Renal pelvis (tissue), 1 donor: ENCODE measurements at regions not wholly inside any gene's neighbourhood (a gene's known extent, or its start where the extent isn't known, plus 50 kb on each side); places are given as distances from the start of the nearest gene placed in this dataset.

Source experiments
- DNase-seq: peaks from one replicate; pipeline ENCODE4 v3.0.0-alpha.2; 2013

DNA sequence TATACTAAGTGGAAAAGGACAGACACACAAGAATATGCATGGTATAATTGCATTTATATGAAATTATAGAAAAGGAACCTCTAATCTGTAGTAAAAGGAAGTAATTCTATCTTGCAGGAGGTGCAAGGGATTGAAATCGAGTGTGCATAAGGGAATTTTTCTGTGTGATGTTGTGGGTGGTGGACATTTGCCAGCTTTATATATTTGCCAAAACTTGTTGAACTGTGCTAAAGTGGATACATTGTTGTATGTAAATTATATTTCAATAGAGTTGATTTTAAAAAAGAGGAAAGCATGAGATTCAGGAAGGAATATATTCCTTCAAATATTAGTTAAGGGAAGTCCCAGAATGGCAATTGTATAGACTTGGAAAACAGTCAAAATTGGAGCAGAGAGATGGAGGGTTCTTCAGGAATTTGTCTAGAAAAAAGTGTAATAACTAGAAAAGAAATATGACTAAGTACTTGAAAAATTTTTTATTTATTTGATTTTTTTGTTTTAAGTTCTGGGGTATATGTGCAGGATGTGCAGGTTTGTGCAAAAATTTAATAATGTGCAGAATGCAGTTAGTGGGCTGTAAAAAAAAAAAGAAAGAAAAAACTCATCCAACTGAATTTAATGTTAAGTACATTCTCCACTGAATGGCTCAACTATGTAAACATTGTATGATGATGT, 96.1 kb downstream of the ARL4A start:
- DNase-seq: no peak

DNA sequence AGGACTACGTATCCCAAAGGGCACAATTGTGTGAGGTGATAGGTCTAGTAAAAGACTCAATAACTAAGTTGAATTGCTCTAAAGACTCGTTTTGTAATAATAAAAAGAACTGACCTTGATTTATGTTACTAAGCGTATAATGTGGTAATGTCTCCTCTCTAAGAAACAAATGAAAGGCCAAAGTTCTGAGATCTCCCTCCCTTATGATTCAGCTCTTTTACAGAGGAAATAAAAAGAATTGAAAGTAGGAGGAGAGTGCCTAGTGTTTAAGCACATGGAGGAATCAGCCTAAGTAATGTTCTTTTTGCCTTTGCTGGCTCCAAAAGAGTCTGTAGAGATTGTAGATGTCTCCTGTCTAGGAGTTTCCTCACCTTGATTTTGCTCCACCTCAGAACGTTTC, 98.0 kb downstream of the ARL4A start:
- DNase-seq: no peak

DNA sequence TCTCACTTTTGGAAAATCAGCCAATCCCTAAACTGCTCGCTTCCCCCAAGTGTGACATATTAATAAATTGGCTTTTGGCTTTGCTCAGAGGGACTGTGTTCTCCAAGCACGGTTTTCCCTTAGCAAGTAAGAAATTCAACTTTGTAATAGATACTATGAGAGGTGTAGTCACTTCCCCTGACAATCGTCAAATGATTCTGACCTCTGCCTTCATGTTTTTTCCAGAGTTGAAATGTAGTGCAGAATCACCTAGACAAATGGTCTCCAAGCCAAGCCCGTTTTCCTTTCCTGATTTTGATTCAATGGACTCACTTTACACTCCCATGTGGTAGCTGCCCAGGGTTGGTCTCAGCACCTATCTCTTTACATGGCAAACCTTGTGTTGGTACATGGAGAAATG, 99.1 kb downstream of the ARL4A start:
- no peak for DNase-seq

DNA sequence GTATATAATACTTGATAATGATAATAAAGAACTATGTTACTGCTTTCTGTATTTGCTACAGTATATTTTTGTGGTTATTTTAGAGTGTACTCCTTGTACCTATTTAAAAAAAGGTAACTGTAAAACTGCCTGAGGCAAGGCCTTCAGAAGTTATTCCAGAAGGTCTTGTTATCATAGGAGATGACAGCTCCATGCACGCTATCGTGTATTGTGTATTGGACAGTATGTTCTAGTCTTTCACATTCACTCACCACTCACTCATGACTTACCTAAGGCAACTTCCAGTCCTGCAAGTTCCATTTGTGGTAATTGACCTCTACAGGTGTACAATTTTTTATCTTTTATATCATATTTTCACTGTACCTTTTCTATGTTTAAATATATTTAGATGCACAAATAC, 100.7 kb downstream of the ARL4A start:
- DNase-seq: no peak

DNA sequence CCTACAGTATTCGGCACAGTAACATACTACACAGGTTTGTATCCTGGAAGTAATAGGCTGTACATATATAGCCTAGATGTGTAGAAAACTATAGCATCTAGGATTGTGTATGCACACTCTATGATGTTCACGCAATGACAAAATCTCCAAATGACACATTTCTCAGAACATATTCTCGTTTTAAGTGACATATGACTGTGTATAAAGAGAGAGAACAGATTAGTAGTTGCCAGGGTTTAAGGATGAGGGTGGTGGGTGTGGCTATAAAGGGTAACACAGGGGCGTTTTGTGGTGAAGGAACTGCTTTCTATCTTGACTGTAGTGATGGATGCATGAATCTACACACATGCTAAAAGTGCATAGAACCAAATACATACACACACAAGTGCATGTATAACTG, 101.2 kb downstream of the ARL4A start:
- DNase-seq: no peak

DNA sequence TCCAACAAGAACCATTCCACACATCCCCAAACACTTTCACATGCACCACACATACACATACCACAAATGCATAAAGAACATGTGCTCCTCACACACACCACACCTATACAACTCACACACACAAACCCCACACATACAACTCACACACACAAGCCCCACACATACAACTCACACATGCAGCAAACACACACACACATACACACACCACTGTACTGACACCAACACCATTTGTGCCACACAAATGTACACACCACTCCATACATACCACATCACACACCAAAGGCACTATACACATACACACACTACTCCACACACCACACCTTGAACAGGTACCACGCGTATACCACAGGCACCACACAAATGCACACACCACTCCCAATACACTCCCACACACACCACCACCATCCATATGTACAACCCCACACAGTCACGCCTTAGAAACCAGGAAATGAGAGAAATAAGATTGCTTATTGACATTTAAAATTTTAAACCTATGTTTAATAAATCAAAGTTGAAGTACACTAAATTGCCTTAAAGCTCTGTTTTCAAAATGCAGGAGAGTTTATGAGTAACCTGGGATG, 107.4 kb downstream of the ARL4A start:
- DNase-seq: no peak

DNA sequence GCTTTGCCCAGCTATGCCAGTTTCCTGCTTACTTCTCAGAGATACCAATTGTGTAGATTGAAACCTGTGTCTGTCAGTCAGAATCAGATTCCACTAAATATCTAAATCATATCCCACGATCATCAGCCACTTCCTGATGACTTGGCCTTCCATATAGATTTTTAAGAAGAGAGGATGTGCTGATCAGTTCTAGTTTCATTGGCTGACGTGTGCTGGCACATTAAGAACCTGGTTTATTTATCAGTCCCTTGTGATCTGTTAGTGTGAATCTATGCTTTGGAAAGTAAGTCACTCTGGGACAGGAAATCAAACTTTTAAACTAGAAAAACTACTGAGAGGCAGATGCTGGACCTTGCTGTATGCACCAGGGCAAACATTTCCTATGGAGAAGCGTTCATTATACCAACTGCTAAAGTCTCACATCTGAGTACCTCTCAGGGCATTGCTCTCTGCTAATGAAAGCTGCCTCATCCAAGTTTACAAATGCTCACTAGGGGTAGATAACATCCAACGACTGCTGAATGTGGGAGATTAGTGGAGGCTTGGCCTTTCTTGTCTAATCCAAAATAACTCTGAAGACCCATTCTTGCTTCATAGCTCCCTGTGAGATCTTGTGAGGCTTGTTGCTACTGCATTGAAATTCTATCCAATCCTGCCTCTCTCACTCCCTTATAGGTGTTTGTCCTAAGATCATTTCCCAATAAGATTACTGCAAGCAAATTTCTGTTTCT, 109.1 kb downstream of the ARL4A start:
- no peak for DNase-seq

DNA sequence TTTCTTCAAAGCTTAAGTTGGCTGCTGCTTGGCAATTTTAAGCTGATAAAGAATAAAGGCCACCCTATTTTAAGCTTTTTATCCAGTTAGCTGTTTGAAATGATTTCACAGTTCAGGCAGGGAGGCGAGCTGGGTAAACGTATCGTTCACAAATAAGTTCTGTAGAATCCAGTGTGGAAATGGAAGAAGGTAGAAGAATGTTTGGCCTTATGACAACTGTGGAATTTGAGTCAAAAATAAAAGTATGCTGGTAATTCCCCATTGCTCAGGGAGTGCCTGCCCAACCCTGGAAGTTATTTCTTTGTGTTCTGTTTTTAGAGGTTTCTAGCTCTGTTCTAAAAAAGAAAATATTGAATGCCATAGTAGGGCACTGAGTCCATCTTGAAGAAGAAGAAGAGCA, 113.1 kb downstream of the ARL4A start:
- DNase-seq: no peak

DNA sequence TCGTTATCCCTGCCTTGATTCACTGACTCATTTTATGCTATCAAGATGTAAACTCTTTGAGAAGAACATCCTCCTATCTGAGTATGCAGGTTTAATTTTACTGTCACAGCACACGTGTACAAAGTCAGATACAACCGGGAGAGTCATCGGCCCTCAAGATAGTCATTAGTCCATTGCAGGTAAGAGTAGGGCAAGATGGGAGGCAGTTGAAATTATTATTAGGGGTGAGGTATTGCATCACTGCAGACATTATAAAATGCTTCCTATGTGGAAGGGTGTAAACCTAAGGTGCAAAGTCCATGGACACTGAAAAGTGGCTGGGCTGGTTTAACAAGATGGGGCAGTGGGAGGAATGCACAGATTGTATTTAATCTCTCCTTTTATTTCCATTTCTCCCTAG, 113.7 kb downstream of the ARL4A start:
- DNase-seq: no peak

DNA sequence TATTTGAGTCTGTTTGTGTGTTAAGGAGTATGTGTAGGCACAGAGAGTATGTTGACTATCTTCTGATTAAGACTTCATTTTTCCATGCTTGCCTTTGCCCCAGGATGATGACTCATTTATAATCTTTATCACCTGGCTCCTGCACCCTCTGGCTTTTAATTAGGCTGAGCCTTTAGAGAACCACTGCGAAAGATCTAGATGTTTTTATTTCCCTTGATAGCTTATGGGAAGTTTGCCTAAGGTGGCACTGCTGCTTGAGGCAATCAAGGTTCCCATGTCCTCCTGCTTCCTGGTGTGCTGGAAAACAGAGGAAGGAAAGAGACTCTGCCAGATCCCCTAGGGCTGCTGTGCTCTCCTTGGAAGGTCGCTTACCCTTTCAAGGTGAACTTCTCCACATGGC, 114.6 kb downstream of the ARL4A start:
- no peak for DNase-seq

DNA sequence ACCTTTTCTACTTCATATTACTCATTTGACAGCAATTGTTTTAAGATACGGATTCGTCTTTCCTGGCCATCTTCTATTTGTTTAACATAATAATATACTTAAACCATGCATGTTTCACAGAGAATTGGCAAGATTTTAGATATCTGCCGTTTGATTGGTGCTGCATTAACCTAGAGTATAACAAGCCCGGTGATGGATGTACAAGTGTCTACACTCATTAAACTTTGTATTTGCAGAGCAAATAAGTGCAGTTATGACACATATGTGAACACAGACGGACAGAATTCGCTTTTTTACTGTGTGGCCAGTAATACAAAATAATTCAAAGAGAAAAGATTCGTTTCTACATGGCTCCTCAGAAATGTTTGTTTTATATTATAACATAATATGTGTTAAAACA, 116.1 kb downstream of the ARL4A start:
- DNase-seq: no peak

DNA sequence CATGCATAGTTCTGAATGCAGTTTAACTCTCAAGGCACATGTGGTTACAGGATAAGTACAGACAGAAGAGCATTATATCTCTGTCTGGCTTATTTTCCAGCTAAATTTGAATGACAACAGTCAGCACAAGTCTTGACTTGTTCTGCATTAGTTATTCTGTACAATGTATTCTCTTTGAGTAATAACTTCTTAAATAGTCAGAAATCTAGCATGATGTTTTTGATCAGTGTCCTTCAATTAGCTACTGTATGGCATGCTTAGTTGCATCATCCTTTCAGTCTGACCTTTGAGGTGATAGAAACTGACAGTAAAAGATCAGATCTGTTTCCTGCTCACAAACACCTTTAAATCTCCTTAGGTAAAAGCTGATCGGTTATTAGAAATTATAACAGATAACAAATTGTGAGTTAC, 118.1 kb downstream of the ARL4A start:
- DNase-seq: no peak

DNA sequence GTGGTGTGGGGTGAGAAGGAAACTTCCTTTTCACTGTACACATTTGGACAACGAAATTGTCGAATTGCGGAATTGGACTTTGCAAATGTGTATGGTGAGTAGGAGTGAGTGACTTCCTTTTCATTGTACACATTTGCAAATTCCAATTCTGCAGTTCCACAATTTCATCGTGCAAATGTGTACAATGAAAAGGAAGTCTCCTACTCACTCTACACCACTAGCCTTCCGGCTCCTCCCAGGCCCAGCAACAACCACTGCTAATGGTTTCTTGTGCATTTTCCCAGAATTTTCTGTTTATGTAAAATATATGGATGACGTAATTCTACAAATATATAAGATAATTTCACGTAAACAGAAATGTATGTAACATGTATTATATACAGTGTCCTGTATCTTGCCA, 118.5 kb downstream of the ARL4A start:
- no peak for DNase-seq

DNA sequence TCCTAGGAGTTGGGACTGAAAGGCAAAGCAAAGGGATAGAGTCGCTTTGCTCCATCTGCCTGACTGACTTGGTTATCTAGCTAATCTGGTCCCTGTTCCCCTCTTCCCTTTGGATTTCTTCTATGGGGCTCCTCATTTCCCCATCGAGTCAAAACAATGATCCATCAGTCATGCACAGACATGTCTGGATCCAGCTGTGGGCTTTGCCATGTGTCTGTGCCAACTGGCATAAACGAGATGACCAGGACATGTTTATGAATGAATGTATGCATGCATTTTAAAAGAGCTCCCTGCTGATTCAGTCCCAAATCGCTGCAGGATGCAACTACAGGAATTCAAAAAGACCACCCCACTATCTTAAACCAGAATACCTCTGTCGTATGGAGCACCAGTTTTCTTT, 122.0 kb downstream of the ARL4A start:
- no peak for DNase-seq

DNA sequence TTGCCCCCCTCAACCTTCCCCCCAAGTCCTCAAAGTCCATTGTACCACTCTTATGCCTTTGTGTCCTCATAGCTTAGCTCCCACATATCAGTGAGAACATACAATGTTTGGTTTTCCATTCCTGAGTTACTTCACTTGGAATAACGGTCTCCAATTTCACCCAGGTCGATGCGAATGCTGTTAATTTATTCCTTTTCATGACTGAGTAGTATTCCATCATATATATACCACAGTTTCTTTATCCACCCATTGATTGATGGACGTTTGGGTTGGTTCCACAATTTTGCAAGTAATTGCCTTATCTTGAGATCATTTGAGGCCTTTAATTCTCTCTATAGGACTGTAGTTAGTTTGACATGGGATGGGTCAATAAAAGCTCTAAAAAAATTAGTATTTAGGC, 124.7 kb downstream of the ARL4A start:
- no peak for DNase-seq

DNA sequence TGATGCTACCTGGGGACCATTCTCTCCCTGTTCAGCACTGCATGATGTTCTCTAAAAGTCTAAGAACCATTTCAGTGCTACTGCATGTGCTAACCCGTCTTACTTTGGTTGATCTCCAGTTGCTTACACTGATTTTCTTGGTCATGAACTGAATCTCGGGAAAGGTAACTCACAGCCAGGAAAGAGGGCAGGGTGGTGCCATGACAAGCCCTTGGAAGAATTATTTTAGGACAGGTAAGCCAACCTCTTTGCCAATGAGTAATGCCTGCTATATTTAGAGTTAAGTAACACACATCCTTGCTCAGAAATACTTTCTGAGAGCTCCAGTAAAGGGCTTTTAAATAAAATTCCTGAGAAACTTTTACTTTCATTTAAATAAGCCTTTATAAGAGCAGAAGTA, 126.7 kb downstream of the ARL4A start:
- DNase-seq: no peak

DNA sequence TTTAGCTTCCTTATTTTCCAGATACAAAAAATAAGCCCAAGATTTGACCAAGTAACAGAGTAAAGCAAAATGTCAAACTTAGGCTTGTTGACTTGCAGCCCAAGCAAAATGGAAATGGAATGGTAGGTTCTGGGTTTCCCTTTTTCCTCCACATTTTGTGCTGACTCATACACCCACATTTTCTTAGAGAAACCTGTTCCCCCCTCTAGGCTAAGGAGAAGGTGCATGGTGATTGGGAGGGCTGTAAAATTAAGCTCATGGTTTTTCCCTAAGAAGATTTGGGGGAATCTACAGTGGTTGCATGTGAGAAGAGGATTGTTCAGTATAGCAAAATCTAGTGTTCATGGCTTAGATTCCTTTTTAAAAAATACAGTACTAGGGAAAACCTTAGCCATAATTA, 127.4 kb downstream of the ARL4A start:
- DNase-seq: no peak

DNA sequence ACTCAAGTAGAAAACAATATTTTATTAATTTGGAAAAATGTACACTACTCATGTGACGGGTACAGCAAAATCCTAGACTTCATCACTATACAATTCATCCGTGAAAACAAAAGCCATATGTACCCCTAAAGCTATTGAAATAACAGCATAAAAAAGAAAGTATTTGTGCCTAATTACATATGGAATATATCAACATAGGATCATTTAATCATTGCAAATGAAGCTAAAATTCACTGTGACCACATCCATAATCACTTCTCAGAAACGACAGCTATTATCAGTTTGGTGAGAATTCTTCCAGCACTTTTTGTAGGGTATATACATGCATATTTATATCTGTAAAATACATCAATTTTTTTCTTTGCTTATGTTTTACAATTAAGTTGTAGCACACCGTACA, 128.0 kb downstream of the ARL4A start:
- DNase-seq: no peak

DNA sequence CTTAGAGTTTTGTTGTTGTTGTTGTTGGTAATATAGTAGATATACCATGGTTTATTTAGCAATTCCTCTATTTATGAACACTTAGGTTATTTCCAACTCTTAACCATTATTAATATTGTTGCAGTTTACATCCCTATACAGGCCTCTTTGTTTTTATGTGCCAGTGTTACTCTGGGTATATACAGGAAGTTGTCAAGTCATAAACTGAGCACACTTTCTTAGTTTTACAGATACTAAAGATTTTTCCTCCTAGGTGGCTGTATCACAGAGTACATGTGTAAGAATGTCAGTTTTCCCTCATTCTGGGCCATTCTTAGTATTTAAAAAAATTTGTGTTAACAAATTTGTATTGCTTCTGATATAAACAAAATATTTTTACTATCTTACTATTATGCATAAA, 128.4 kb downstream of the ARL4A start:
- no peak for DNase-seq

DNA sequence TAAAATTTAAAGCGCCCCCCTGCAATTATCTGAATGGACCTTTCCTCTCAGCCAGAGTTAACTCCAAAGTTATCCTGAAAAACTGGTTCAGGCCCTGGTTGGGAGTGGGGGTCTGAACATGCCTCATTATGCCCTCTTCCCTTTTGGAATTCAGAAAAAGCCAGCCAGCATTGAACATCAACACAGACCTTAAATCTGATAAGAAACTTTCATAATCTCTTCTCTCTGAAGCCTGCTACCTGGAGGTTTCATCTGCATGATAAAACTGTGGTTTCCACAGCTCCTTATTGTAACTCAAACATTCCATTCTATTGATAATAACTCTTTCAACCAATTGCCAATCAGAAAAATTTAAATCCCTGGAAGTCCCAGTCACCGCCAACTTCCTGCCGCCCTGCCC, 133.3 kb downstream of the ARL4A start:
- DNase-seq: no peak

DNA sequence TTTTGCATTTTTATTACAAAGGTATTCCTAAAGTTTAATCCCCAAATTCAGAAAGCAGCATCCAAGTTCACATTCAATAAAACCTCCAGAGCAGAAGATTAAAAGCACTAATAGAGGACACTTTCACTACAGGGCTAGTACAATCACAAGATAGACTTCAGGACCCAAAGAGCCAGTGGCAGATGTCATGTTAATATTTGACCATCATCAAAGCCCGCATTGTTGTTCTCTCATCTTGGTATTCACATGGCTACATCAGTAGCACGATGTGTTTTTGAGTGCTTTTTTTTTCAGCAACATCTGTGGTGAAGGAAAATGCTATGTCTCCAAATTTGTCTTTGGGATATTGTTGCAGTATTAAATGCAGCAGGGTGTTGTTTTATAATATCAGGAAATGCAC, 134.3 kb downstream of the ARL4A start:
- DNase-seq: no peak

DNA sequence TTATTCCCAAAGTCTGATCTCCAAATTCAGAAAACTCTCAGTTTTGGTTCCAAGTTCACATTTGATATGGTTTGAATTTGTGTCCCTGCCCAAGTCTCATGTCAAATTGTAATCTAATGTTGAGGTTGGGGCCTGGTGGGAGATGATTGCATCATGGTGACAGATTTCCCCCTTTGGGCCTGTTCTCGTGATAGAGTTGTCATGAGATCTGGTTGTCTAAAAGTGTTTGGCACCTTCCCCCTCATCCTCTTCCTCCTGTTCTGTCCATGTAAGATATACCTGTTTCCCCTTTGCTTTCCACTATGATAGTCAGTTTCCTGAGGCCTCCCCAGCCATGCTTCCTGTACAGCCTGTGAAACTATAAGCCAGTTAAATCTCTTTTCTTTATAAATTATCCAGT, 138.6 kb downstream of the ARL4A start:
- DNase-seq: no peak

DNA sequence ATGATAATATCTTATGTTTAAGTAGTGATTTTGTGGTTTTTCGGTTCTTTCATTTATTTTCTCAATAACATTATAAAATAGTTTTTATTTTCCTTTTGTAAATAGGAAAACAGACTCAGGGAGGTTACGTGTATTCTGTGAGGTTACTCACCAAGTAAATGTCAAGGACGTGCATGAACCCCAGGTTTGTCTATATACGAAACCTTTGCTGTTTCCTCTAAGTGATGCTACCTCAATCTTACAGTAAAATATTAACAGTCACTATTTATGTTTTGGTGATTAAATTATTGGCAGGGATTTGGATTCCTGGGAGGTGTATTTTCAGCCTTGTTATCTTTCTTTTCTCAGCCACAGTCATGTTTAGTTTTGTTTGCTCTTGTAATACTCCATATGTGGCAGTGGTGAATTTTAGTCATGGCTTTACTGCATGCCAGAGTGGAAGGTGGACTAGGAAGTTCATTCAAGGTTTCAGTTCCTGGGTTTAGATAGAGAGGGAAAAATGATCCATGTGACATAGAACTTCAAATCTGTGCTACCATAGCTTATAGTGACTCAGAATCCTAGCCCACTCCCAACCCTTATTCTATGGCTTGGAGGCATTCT, 139.9 kb downstream of the ARL4A start:
- no peak for DNase-seq
